Chondrocyte (in vitro differentiated cells): ENCODE measurements at regions not wholly inside any gene's neighbourhood (a gene's known extent, or its start where the extent isn't known, plus 50 kb on each side); places are given as distances from the start of the nearest gene placed in this dataset.

Experiments used
- DNase-seq: peaks from one replicate; pipeline ENCODE4 v3.0.0; 2021; ENCODE audit warnings: mixed read lengths, low spot score
- H3K27ac Mint-ChIP-seq: one replicate; pipeline ENCODE4 v1.8.0; 2021; ENCODE audit warnings: mild to moderate bottlenecking, moderate library complexity, mixed read lengths; ENCODE audit not compliant: unreplicated experiment
- H3K27me3 Mint-ChIP-seq: 2 replicates; pipeline ENCODE4 v1.8.0; 2021; ENCODE audit warnings: low read depth, mixed read lengths
- H3K36me3 Mint-ChIP-seq: 2 replicates; pipeline ENCODE4 v1.8.0; 2021; ENCODE audit warnings: low read depth, mixed read lengths
- H3K4me1 Mint-ChIP-seq: 2 replicates; pipeline ENCODE4 v1.8.0; 2021; ENCODE audit warnings: low read depth, mild to moderate bottlenecking, mixed read lengths
- H3K4me3 Mint-ChIP-seq: one replicate; pipeline ENCODE4 v1.8.0; 2021; ENCODE audit warnings: mild to moderate bottlenecking, moderate library complexity, mixed read lengths; ENCODE audit not compliant: unreplicated experiment
- H3K9me3 Mint-ChIP-seq: 2 replicates; pipeline ENCODE4 v1.8.0; 2021; ENCODE audit warnings: low read depth, mixed read lengths
- CTCF ChIP-seq: fragments of 200-600 bp; sonication (generic); IDR thresholded peaks from 2 replicates; pipeline ENCODE4 v1.5.0; 2021; ENCODE audit warnings: antibody characterized with exemption, mild to moderate bottlenecking, moderate library complexity

DNA sequence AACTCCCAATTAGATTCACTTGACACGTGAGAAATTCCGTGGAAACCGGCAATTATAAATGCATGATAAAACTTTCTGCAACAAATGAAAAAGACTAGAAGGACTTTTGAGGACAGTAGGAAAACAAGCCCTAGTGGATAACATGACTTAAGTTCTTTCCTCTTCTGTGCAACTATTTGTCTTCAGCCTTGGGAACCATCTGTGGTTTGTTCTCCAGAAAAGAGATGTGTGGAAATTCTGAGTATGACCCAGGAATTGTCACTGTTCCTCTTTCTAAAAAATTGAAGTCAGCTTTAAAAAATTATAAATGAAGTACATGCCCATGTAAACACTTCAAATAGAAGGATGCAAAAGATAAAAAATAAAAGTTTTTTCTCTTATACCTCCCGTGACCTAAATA is 128.6 kb upstream of the SVIL start:
- DNase-seq = no peak
- Mint-ChIP-seq H3K36me3 (no peaks in the 10 kb centered on the region), H3K4me3 (no peak overlapping the region), H3K9me3 (no peaks in the 10 kb centered on the region), H3K27me3 (no peaks in the 10 kb centered on the region), H3K27ac (no peak overlapping the region), H3K4me1 (no peaks in the 10 kb centered on the region)
- TF ChIP-seq CTCF = no peak

GRCh38 chr10:29761916-29762315 is 127.1 kb upstream of the SVIL start:
- no peak overlapping the region for H3K4me3 Mint-ChIP-seq
- no peak for TF ChIP-seq CTCF
- no peaks in the 10 kb centered on the region for H3K9me3 Mint-ChIP-seq
- H3K4me1 Mint-ChIP-seq = peaks cover 11% of the 10 kb centered on the region
- no peak overlapping the region for H3K27ac Mint-ChIP-seq
- no peak for DNase-seq
- H3K27me3 Mint-ChIP-seq = no peaks in the 10 kb centered on the region
- no peaks in the 10 kb centered on the region for H3K36me3 Mint-ChIP-seq

- Mint-ChIP-seq H3K27ac (no peak overlapping the region), H3K9me3 (no peaks in the 10 kb centered on the region), H3K36me3 (no peaks in the 10 kb centered on the region), H3K4me3 (no peak overlapping the region), H3K4me1 (peaks cover 11% of the 10 kb centered on the region), H3K27me3 (no peaks in the 10 kb centered on the region)
- no peak for DNase-seq
- TF ChIP-seq CTCF = no peak
Observed at GRCh38 chr10:29760138-29760900, 125.5 kb upstream of the SVIL start.

GRCh38 chr10:29757551-29758297 is 123.0 kb upstream of the SVIL start:
- H3K4me3 Mint-ChIP-seq = no peak overlapping the region
- H3K4me1 Mint-ChIP-seq = peaks cover 11% of the 10 kb centered on the region
- no peaks in the 10 kb centered on the region for H3K27me3 Mint-ChIP-seq
- no peaks in the 10 kb centered on the region for H3K36me3 Mint-ChIP-seq
- no peak for TF ChIP-seq CTCF
- no peak overlapping the region for H3K27ac Mint-ChIP-seq
- DNase-seq = no peak
- H3K9me3 Mint-ChIP-seq = no peaks in the 10 kb centered on the region

GRCh38 chr10:29756451-29756850 is 121.7 kb upstream of the SVIL start:
- Mint-ChIP-seq H3K4me3 (no peak overlapping the region), H3K27me3 (no peaks in the 10 kb centered on the region), H3K27ac (no peak overlapping the region)

More at GRCh38 chr10:29756451-29756850, 121.7 kb upstream of the SVIL start:
- H3K36me3 Mint-ChIP-seq = no peaks in the 10 kb centered on the region
- H3K4me1 Mint-ChIP-seq = peaks cover 11% of the 10 kb centered on the region
- DNase-seq = no peak
- no peaks in the 10 kb centered on the region for H3K9me3 Mint-ChIP-seq
- TF ChIP-seq CTCF = no peak
